Astrocyte (in vitro differentiated cells and primary cell): ENCODE measurements at regions not wholly inside any gene's neighbourhood (a gene's known extent, or its start where the extent isn't known, plus 50 kb on each side); places are given as distances from the start of the nearest gene placed in this dataset.

ENCODE experiments used
- DNase-seq: peaks from one replicate; pipeline ENCODE4 v3.0.0-alpha.2; 2010; ENCODE audit warnings: low read depth
- FAIRE-seq: peaks from 2 replicates; lab custom pipeline; 2011; peaks lifted over from hg19 to GRCh38; lab: Jason Lieb, UNC
- H2AFZ ChIP-seq: 2 replicates; pipeline ENCODE4 v1.6.0; 2012; ENCODE audit warnings: low read depth, low read length, inconsistent platforms
- H3K27ac ChIP-seq: 2 replicates; pipeline ENCODE4 v1.5.1; 2011; ENCODE audit warnings: low read depth, low read length, inconsistent platforms
- H3K27me3 ChIP-seq: 2 replicates; pipeline ENCODE4 v1.6.0; 2011; ENCODE audit warnings: low read length, inconsistent platforms; ENCODE audit not compliant: insufficient read depth
- H3K36me3 ChIP-seq: 2 replicates; pipeline ENCODE4 v1.5.1; 2011; ENCODE audit warnings: low read length, inconsistent platforms; ENCODE audit not compliant: insufficient read depth
- H3K4me1 ChIP-seq: 2 replicates; pipeline ENCODE4 v1.5.1; 2011; ENCODE audit warnings: low read length, inconsistent platforms; ENCODE audit not compliant: insufficient read depth
- H3K4me2 ChIP-seq: 2 replicates; pipeline ENCODE4 v1.6.0; 2012; ENCODE audit warnings: low read length, inconsistent platforms
- H3K4me3 ChIP-seq: 2 replicates; pipeline ENCODE4 v1.5.1; 2011; ENCODE audit warnings: low read depth, mild to moderate bottlenecking, low read length, inconsistent platforms; ENCODE audit not compliant: insufficient read depth
- H3K79me2 ChIP-seq: 2 replicates; pipeline ENCODE4 v1.6.0; 2012; ENCODE audit warnings: mild to moderate bottlenecking, low read length, inconsistent platforms; ENCODE audit not compliant: insufficient read depth
- H3K9ac ChIP-seq: 2 replicates; pipeline ENCODE4 v1.6.0; 2012; ENCODE audit warnings: mild to moderate bottlenecking, low read length, inconsistent platforms
- H3K9me3 ChIP-seq: 2 replicates; pipeline ENCODE4 v1.5.1; 2012; ENCODE audit warnings: low read depth, mild to moderate bottlenecking, low read length, inconsistent platforms; ENCODE audit not compliant: insufficient read depth
- H4K20me1 ChIP-seq: 2 replicates; pipeline ENCODE4 v1.6.0; 2012; ENCODE audit warnings: low read length, inconsistent platforms; ENCODE audit not compliant: insufficient read depth
- H3K27ac Mint-ChIP-seq: one replicate; pipeline ENCODE4 v1.8.0; 2021; ENCODE audit warnings: mild to moderate bottlenecking, mixed read lengths; ENCODE audit not compliant: unreplicated experiment
- H3K27me3 Mint-ChIP-seq: one replicate; pipeline ENCODE4 v1.8.0; 2021; ENCODE audit warnings: low read depth, mixed read lengths; ENCODE audit not compliant: unreplicated experiment
- H3K36me3 Mint-ChIP-seq: one replicate; pipeline ENCODE4 v1.8.0; 2021; ENCODE audit warnings: low read depth, mixed read lengths; ENCODE audit not compliant: unreplicated experiment
- H3K4me1 Mint-ChIP-seq: one replicate; pipeline ENCODE4 v1.8.0; 2021; ENCODE audit warnings: low read depth, mixed read lengths; ENCODE audit not compliant: unreplicated experiment
- H3K4me3 Mint-ChIP-seq: one replicate; pipeline ENCODE4 v1.8.0; 2021; ENCODE audit warnings: mild to moderate bottlenecking, moderate library complexity, mixed read lengths; ENCODE audit not compliant: unreplicated experiment
- H3K9me3 Mint-ChIP-seq: one replicate; pipeline ENCODE4 v1.8.0; 2021; ENCODE audit warnings: mild to moderate bottlenecking, mixed read lengths; ENCODE audit not compliant: unreplicated experiment
- CTCF ChIP-seq: IDR thresholded peaks from 2 replicates; pipeline ENCODE4 v1.5.1; 2011; ENCODE audit warnings: low read depth, mild to moderate bottlenecking, inconsistent platforms, low read length, moderate library complexity; ENCODE audit not compliant: insufficient read depth
- EZH2 ChIP-seq: IDR thresholded peaks from 2 replicates; pipeline ENCODE4 v1.6.1; 2012; ENCODE audit warnings: mild to moderate bottlenecking, low read length, inconsistent platforms; ENCODE audit not compliant: insufficient read depth

GRCh38 chr12:9325471-9325870, 117.3 kb upstream of the PZP start:
- Histone ChIP-seq H4K20me1 (no peaks in the 10 kb centered on the region), H3K9ac (no peak overlapping the region), H3K4me2 (no peak overlapping the region), H3K27ac (no peak overlapping the region), H3K79me2 (no peaks in the 10 kb centered on the region), H3K27me3 (no peaks in the 10 kb centered on the region), H2AFZ (no peak overlapping the region), H3K9me3 (no peaks in the 10 kb centered on the region), H3K36me3 (no peaks in the 10 kb centered on the region), H3K4me3 (no peak overlapping the region), H3K4me1 (no peaks in the 10 kb centered on the region)
- Mint-ChIP-seq H3K4me1 (no peaks in the 10 kb centered on the region), H3K36me3 (no peaks in the 10 kb centered on the region), H3K27ac (no peak overlapping the region), H3K4me3 (no peak overlapping the region), H3K27me3 (peaks cover 20% of the 10 kb centered on the region), H3K9me3 (peaks cover 4% of the 10 kb centered on the region)
- TF ChIP-seq CTCF (no peak), EZH2 (no peak)
- no peak for FAIRE-seq
- no peak for DNase-seq

- Histone ChIP-seq H3K27me3 (no peaks in the 10 kb centered on the region), H3K79me2 (no peaks in the 10 kb centered on the region), H3K27ac (no peak overlapping the region), H2AFZ (no peak overlapping the region), H3K36me3 (no peaks in the 10 kb centered on the region), H3K9me3 (no peaks in the 10 kb centered on the region), H3K9ac (no peak overlapping the region), H3K4me2 (no peak overlapping the region), H3K4me3 (no peak overlapping the region), H4K20me1 (no peaks in the 10 kb centered on the region), H3K4me1 (no peaks in the 10 kb centered on the region)
- DNase-seq: no peak
- H3K27ac Mint-ChIP-seq: no peak overlapping the region
- no peaks in the 10 kb centered on the region for H3K4me1 Mint-ChIP-seq
- peaks cover 20% of the 10 kb centered on the region for H3K27me3 Mint-ChIP-seq
- H3K4me3 Mint-ChIP-seq: no peak overlapping the region
- TF ChIP-seq CTCF (no peak), EZH2 (no peak)
- H3K9me3 Mint-ChIP-seq: peaks cover 4% of the 10 kb centered on the region
- no peaks in the 10 kb centered on the region for H3K36me3 Mint-ChIP-seq
- FAIRE-seq: no peak
Observed at GRCh38 chr12:9324782-9325181, 116.6 kb upstream of the PZP start.

GRCh38 chr12:9323144-9323681, 115.0 kb upstream of the PZP start:
- Histone ChIP-seq H2AFZ (no peak overlapping the region), H3K36me3 (no peaks in the 10 kb centered on the region), H3K4me3 (no peak overlapping the region), H3K27me3 (no peaks in the 10 kb centered on the region), H3K9me3 (no peaks in the 10 kb centered on the region), H3K4me1 (no peaks in the 10 kb centered on the region), H3K9ac (no peak overlapping the region), H3K27ac (no peak overlapping the region), H4K20me1 (no peaks in the 10 kb centered on the region), H3K79me2 (no peaks in the 10 kb centered on the region), H3K4me2 (no peak overlapping the region)
- FAIRE-seq: no peak
- H3K4me1 Mint-ChIP-seq: no peaks in the 10 kb centered on the region
- no peaks in the 10 kb centered on the region for H3K36me3 Mint-ChIP-seq
- H3K27me3 Mint-ChIP-seq: peaks cover 22% of the 10 kb centered on the region
- no peak overlapping the region for H3K4me3 Mint-ChIP-seq
- peaks cover 4% of the 10 kb centered on the region for H3K9me3 Mint-ChIP-seq
- no peak for DNase-seq
- H3K27ac Mint-ChIP-seq: no peak overlapping the region
- TF ChIP-seq EZH2: no peak
- no peak for TF ChIP-seq CTCF
